H9 (cell line): ENCODE measurements at regions not wholly inside any gene's neighbourhood (a gene's known extent, or its start where the extent isn't known, plus 50 kb on each side); places are given as distances from the start of the nearest gene placed in this dataset.

ENCODE experiments used
- DNase-seq: peaks from one replicate; pipeline ENCODE4 v3.0.0-alpha.2; 2017
- H2AFZ ChIP-seq: one replicate; pipeline ENCODE4 v1.6.1; 2013; ENCODE audit warnings: mild to moderate bottlenecking, low read length, control low read depth, moderate library complexity
- H2AK5ac ChIP-seq: 2 replicates; pipeline ENCODE4 v1.6.1; 2013; ENCODE audit warnings: low read length, control low read depth, mixed read lengths; ENCODE audit not compliant: insufficient read length
- H2BK120ac ChIP-seq: one replicate; pipeline ENCODE4 v1.6.1; 2013; ENCODE audit warnings: low read depth, mild to moderate bottlenecking, low read length, control low read depth, inconsistent platforms; ENCODE audit not compliant: poor library complexity, severe bottlenecking
- H2BK12ac ChIP-seq: 2 replicates; pipeline ENCODE4 v1.6.1; 2013; ENCODE audit warnings: low read length, control low read depth, mixed read lengths, low read depth; ENCODE audit not compliant: insufficient read length
- H2BK15ac ChIP-seq: 2 replicates; pipeline ENCODE4 v1.6.1; 2013; ENCODE audit warnings: low read depth, low read length, control low read depth
- H2BK20ac ChIP-seq: one replicate; pipeline ENCODE4 v1.6.1; 2013; ENCODE audit warnings: low read depth, mild to moderate bottlenecking, low read length, control low read depth, inconsistent platforms; ENCODE audit not compliant: poor library complexity, severe bottlenecking
- H2BK5ac ChIP-seq: 2 replicates; pipeline ENCODE4 v1.6.1; 2013; ENCODE audit warnings: low read length, control low read depth, mixed read lengths; ENCODE audit not compliant: insufficient read length
- H3K14ac ChIP-seq: 2 replicates; pipeline ENCODE4 v1.6.1; 2013; ENCODE audit warnings: low read length, control low read depth; ENCODE audit not compliant: insufficient read depth
- H3K18ac ChIP-seq: 2 replicates; pipeline ENCODE4 v1.6.1; 2013; ENCODE audit warnings: low read depth, mild to moderate bottlenecking, mixed read lengths, low read length, control low read depth; ENCODE audit not compliant: insufficient read length
- H3K23ac ChIP-seq: 2 replicates; pipeline ENCODE4 v1.6.1; 2013; ENCODE audit warnings: low read length, control low read depth, mixed read lengths, low read depth; ENCODE audit not compliant: insufficient read length
- H3K23me2 ChIP-seq: 2 replicates; pipeline ENCODE4 v1.6.1; 2013; ENCODE audit warnings: low read depth, mild to moderate bottlenecking, mixed read lengths, low read length, control low read depth; ENCODE audit not compliant: insufficient read length, poor library complexity, severe bottlenecking
- H3K27ac ChIP-seq: 2 replicates; pipeline ENCODE4 v1.5.1; 2013; ENCODE audit warnings: low read length, control low read depth, mixed read lengths, low read depth; ENCODE audit not compliant: insufficient read length
- H3K27me3 ChIP-seq: 2 replicates; pipeline ENCODE4 v1.6.1; 2013; ENCODE audit warnings: low read length, control low read depth, inconsistent platforms; ENCODE audit not compliant: insufficient read depth
- H3K4ac ChIP-seq: 2 replicates; pipeline ENCODE4 v1.6.1; 2013; ENCODE audit warnings: low read depth, mild to moderate bottlenecking, control low read depth, inconsistent platforms, low read length, moderate library complexity
- H3K4me1 ChIP-seq: 2 replicates; pipeline ENCODE4 v1.6.1; 2013; ENCODE audit warnings: low read length, control low read depth, inconsistent platforms; ENCODE audit not compliant: insufficient read depth
- H3K4me2 ChIP-seq: 2 replicates; pipeline ENCODE4 v1.6.1; 2013; ENCODE audit warnings: low read length, control low read depth, mixed read lengths; ENCODE audit not compliant: insufficient read length, insufficient read depth
- H3K56ac ChIP-seq: 2 replicates; pipeline ENCODE4 v1.6.1; 2013; ENCODE audit warnings: low read depth, mild to moderate bottlenecking, mixed read lengths, low read length, control low read depth; ENCODE audit not compliant: insufficient read length
- H3K79me1 ChIP-seq: 2 replicates; pipeline ENCODE4 v1.6.1; 2013; ENCODE audit warnings: low read depth, mild to moderate bottlenecking, moderate library complexity, low read length, control low read depth, inconsistent platforms; ENCODE audit not compliant: insufficient read depth, poor library complexity, severe bottlenecking
- H3K79me2 ChIP-seq: 2 replicates; pipeline ENCODE4 v1.6.1; 2013; ENCODE audit warnings: low read length, control low read depth, inconsistent platforms; ENCODE audit not compliant: insufficient read depth
- H3K9ac ChIP-seq: 2 replicates; pipeline ENCODE4 v1.6.1; 2013; ENCODE audit warnings: low read length, control low read depth, mixed read lengths; ENCODE audit not compliant: insufficient read length; ENCODE audit errors: extremely low read depth
- H3K9me3 ChIP-seq: one replicate; pipeline ENCODE4 v1.6.1; 2013; ENCODE audit warnings: low read depth, low read length, inconsistent platforms; ENCODE audit not compliant: control insufficient read depth
- H3T11ph ChIP-seq: one replicate; pipeline ENCODE4 v1.6.1; 2013; ENCODE audit warnings: mild to moderate bottlenecking, low read length, control low read depth, inconsistent platforms
- H4K20me1 ChIP-seq: one replicate; pipeline ENCODE4 v1.6.1; 2013; ENCODE audit not compliant: control insufficient read depth, insufficient read length, insufficient read depth
- H4K5ac ChIP-seq: 2 replicates; pipeline ENCODE4 v1.6.1; 2013; ENCODE audit warnings: low read depth, mild to moderate bottlenecking, mixed read lengths, low read length, control low read depth; ENCODE audit not compliant: insufficient read length
- H4K8ac ChIP-seq: replicated peaks from 2 replicates; pipeline ENCODE4 v1.6.1; 2013; ENCODE audit warnings: low read length, control low read depth, mixed read lengths, low read depth; ENCODE audit not compliant: insufficient read length
- H4K91ac ChIP-seq: 2 replicates; pipeline ENCODE4 v1.6.1; 2013; ENCODE audit warnings: low read depth, mild to moderate bottlenecking, moderate library complexity, mixed read lengths, low read length, control low read depth; ENCODE audit not compliant: insufficient read length
- H3K27ac Mint-ChIP-seq, 3 experiments: 2 replicates in 2 of 3; 3 replicates in 1 of 3; pipeline ENCODE4 v1.8.0; 2020 to 2021; ENCODE audit warnings: mixed read lengths in 3 of 3, mild to moderate bottlenecking in 1 of 3, moderate library complexity in 1 of 3
- H3K27me3 Mint-ChIP-seq: 2 replicates; pipeline ENCODE4 v1.8.0; 2021; ENCODE audit warnings: low read depth, mild to moderate bottlenecking, moderate library complexity, mixed read lengths
- H3K36me3 Mint-ChIP-seq, 3 experiments: 2 replicates in 2 of 3; 3 replicates in 1 of 3; pipeline ENCODE4 v1.8.0; 2020 to 2021; ENCODE audit warnings: low read depth in 3 of 3, mixed read lengths in 3 of 3; ENCODE audit not compliant: insufficient read depth in 1 of 3
- H3K4me1 Mint-ChIP-seq, 2 experiments: 2 replicates each; pipeline ENCODE4 v1.8.0; 2020; ENCODE audit warnings: mixed read lengths in 2 of 2
- H3K4me3 Mint-ChIP-seq, 2 experiments: 2 replicates in 1 of 2; 3 replicates in 1 of 2; pipeline ENCODE4 v1.8.0; 2020 to 2021; ENCODE audit warnings: mild to moderate bottlenecking in 2 of 2, mixed read lengths in 2 of 2, moderate library complexity in 1 of 2
- H3K9me3 Mint-ChIP-seq, 2 experiments: 2 replicates in 1 of 2; 3 replicates in 1 of 2; pipeline ENCODE4 v1.8.0; 2020; ENCODE audit warnings: mild to moderate bottlenecking in 2 of 2, mixed read lengths in 2 of 2, moderate library complexity in 1 of 2
- WGBS: extraction: QIAGEN DNeasy Blood & Tissue Kit; methylation state at CpG from one replicate; pipeline ENCODE4 v1.1.7; 2013; ENCODE audit warnings: missing lambda C conversion rate, low lambda C conversion rate, mixed read lengths; ENCODE audit not compliant: insufficient read length; ENCODE audit errors: extremely low coverage; 5-methylcytosine and 5-hydroxymethylcytosine counted together
- TF ChIP-seq, protein P1 (sequence below): fragments of 200-600 bp; sonication (generic); conservative IDR thresholded peaks from 3 replicates; pipeline ENCODE4 v1.8.0; 2021; ENCODE audit warnings: antibody characterized with exemption, mild to moderate bottlenecking

DNA sequence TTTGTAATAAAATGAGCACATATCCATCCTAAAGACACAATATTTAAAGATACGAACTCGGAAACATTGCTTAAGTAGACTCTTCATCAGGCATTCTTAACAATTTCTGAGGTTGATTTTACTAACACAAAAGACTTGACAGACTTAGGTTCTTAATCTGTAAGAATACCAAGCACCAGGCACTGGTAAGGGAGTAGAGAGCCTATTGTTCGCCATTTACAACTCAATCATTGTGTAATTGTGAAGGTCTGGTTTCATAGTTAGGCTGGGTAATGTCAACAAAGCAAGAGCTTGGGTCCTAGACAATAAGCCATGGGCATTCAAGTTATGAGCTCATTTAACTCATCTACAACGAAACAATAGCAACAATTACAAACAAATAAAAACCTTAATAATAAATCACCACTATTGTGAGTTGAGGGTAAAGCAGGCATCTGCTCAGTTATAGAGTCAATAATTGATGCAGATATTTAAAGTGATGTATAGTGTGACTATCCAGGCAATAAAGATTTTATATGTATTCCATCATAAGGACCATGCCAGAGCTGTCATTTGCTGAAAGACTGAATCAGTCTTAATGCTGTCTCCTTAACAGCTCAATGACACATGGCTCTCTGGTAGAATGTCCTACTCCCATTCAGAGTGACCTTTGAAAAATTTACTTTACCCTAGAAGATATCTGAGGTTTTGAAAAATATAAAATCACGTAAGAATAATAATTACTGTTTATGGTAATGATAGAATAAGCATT, 664.0 kb upstream of the PCDH7 start:
- Histone ChIP-seq H3K23ac (no peak overlapping the region), H3K27me3 (no peaks in the 10 kb centered on the region), H2BK15ac (no peak overlapping the region), H3K79me2 (no peaks in the 10 kb centered on the region), H2BK5ac (no peak overlapping the region), H3K4me2 (no peak overlapping the region), H2BK20ac (no peak overlapping the region), H3K27ac (no peak overlapping the region), H2AK5ac (no peak overlapping the region), H3K9me3 (no peaks in the 10 kb centered on the region), H4K20me1 (no peaks in the 10 kb centered on the region), H4K8ac (no peak overlapping the region), H3K18ac (no peak overlapping the region), H3K14ac (no peak overlapping the region), H2BK120ac (no peak overlapping the region), H3K56ac (no peak overlapping the region), H2AFZ (no peak overlapping the region), H3K4ac (no peak overlapping the region), H3K79me1 (no peaks in the 10 kb centered on the region), H3K9ac (no peak overlapping the region), H3K23me2 (no peaks in the 10 kb centered on the region), H2BK12ac (no peak overlapping the region), H3T11ph (no peak overlapping the region), H3K4me1 (no peaks in the 10 kb centered on the region), H4K91ac (no peak overlapping the region), H4K5ac (no peak overlapping the region)
- TF ChIP-seq, protein P1, sequence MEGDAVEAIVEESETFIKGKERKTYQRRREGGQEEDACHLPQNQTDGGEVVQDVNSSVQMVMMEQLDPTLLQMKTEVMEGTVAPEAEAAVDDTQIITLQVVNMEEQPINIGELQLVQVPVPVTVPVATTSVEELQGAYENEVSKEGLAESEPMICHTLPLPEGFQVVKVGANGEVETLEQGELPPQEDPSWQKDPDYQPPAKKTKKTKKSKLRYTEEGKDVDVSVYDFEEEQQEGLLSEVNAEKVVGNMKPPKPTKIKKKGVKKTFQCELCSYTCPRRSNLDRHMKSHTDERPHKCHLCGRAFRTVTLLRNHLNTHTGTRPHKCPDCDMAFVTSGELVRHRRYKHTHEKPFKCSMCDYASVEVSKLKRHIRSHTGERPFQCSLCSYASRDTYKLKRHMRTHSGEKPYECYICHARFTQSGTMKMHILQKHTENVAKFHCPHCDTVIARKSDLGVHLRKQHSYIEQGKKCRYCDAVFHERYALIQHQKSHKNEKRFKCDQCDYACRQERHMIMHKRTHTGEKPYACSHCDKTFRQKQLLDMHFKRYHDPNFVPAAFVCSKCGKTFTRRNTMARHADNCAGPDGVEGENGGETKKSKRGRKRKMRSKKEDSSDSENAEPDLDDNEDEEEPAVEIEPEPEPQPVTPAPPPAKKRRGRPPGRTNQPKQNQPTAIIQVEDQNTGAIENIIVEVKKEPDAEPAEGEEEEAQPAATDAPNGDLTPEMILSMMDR, result no peak
- no peak for DNase-seq
- H3K27ac Mint-ChIP-seq, result no peak overlapping the region; a peak in 1 of 7 replicates
- no peak overlapping the region for H3K4me3 Mint-ChIP-seq
- H3K4me1 Mint-ChIP-seq, result peaks cover 11 to 16% of the 10 kb centered on the region in 2 experiments
- no peaks in the 10 kb centered on the region; a peak in 1 of 5 replicates for H3K9me3 Mint-ChIP-seq
- no CpG with 5 or more reads among the region's 5 CpGs for WGBS
- H3K36me3 Mint-ChIP-seq, result no peaks in the 10 kb centered on the region
- no peaks in the 10 kb centered on the region for H3K27me3 Mint-ChIP-seq
